Suprapubic skin (tissue), 4 donors: ENCODE measurements at regions not wholly inside any gene's neighbourhood (a gene's known extent, or its start where the extent isn't known, plus 50 kb on each side); places are given as distances from the start of the nearest gene placed in this dataset.

Experiments used
- DNase-seq, 2 donors: peaks; one replicate each; pipeline ENCODE4 v3.0.0-alpha.2; 2019; ENCODE audit warnings: low spot score in 2 of 2
- H3K27ac ChIP-seq: fragments of 200-600 bp; sonication (generic); one replicate; pipeline ENCODE4 v1.5.1; 2019
- H3K27me3 ChIP-seq: fragments of 200-600 bp; sonication (generic); one replicate; pipeline ENCODE4 v1.5.1; 2019
- H3K36me3 ChIP-seq: fragments of 200-600 bp; sonication (generic); one replicate; pipeline ENCODE4 v1.5.1; 2019
- H3K4me1 ChIP-seq: fragments of 200-600 bp; sonication (generic); one replicate; pipeline ENCODE4 v1.5.1; 2019
- H3K4me3 ChIP-seq: fragments of 200-600 bp; sonication (generic); one replicate; pipeline ENCODE4 v1.5.1; 2019; ENCODE audit warnings: mild to moderate bottlenecking
- H3K9me3 ChIP-seq: fragments of 200-600 bp; sonication (generic); one replicate; pipeline ENCODE4 v1.5.1; 2019
- CTCF ChIP-seq, 2 donors: fragments of 200-600 bp in 1 of 2; fragments of 450-650 bp in 1 of 2; sonication (generic) in 1 of 2; IDR thresholded peaks; one replicate each; pipeline ENCODE4 v1.5.1; 2016 to 2019; ENCODE audit warnings: antibody characterized with exemption in 2 of 2, mild to moderate bottlenecking in 1 of 2, moderate library complexity in 1 of 2
- EP300 ChIP-seq: sonication (generic); formaldehyde crosslinking; IDR thresholded peaks from one replicate; pipeline ENCODE4 v1.6.1; 2017; ENCODE audit warnings: antibody characterized with exemption
- POLR2A ChIP-seq, 2 donors: fragments of 450-650 bp; IDR thresholded peaks; one replicate each; pipeline ENCODE4 v1.6.1; 2017; ENCODE audit warnings: antibody characterized with exemption in 2 of 2, mild to moderate bottlenecking in 2 of 2, moderate library complexity in 2 of 2
- POLR2AphosphoS5 ChIP-seq, 3 donors: sonication (generic); formaldehyde crosslinking; IDR thresholded peaks; one replicate each; pipeline ENCODE4 v1.6.1; 2017; ENCODE audit warnings: antibody characterized with exemption in 3 of 3
- WGBS: methylation state at CpG from one replicate; pipeline ENCODE4 v1.1.5; 2018; 5-methylcytosine and 5-hydroxymethylcytosine counted together

GRCh38 chr2:173815772-173816171 lies 149.4 kb downstream of the SP3 start:
- Histone ChIP-seq H3K27me3 (no peaks in the 10 kb centered on the region), H3K27ac (no peak overlapping the region), H3K4me3 (no peak overlapping the region), H3K4me1 (peaks cover 5% of the 10 kb centered on the region), H3K36me3 (no peaks in the 10 kb centered on the region), H3K9me3 (no peaks in the 10 kb centered on the region)
- no peak for DNase-seq
- TF ChIP-seq POLR2AphosphoS5 (IDR thresholded peaks at IDR 0.05) (no peak), EP300 (no peak), CTCF (IDR thresholded peaks at IDR 0.05) (no peak), POLR2A (IDR thresholded peaks at IDR 0.05) (no peak)
- WGBS = 60% methylated on average over 5 of the region's 5 CpGs

GRCh38 chr2:173817582-173817981 lies 147.6 kb downstream of the SP3 start:
- no peaks in the 10 kb centered on the region for H3K9me3 ChIP-seq
- no peak overlapping the region for H3K27ac ChIP-seq
- 90% methylated on average over 4 of the region's 4 CpGs for WGBS
- H3K4me3 ChIP-seq = no peak overlapping the region
- no peak for TF ChIP-seq POLR2AphosphoS5 (IDR thresholded peaks at IDR 0.05)
- no peak for TF ChIP-seq POLR2A (IDR thresholded peaks at IDR 0.05)
- TF ChIP-seq EP300 = no peak
- no peak for TF ChIP-seq CTCF (IDR thresholded peaks at IDR 0.05)
- no peak for DNase-seq
- H3K36me3 ChIP-seq = no peaks in the 10 kb centered on the region
- peaks cover 5% of the 10 kb centered on the region for H3K4me1 ChIP-seq
- H3K27me3 ChIP-seq = no peaks in the 10 kb centered on the region

DNA sequence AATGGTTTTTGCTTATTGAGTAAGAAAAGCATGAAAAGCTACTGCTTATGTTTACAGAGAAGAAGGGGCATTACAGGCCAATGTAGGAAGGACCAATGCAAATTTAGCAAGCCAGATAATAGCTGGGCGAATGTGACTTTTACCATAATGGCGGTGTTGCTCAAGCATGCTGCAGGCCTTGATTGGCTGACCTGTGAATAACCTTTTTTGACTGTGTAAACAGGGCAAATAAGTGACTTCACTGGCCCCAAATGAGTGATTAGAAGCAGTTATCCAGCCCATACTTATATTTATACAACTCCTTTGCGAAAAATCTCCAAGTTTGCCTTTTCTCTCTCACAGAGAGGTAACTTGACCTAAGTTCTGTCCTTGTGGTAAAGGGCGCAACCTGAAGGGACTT lies 146.9 kb downstream of the SP3 start:
- Histone ChIP-seq H3K4me3 (no peak overlapping the region), H3K36me3 (no peaks in the 10 kb centered on the region), H3K4me1 (peaks cover 5% of the 10 kb centered on the region), H3K27ac (no peak overlapping the region), H3K27me3 (no peaks in the 10 kb centered on the region), H3K9me3 (no peaks in the 10 kb centered on the region)
- TF ChIP-seq POLR2A (IDR thresholded peaks at IDR 0.05) = no peak
- 96% methylated on average over 4 of the region's 4 CpGs for whole genome bisulfite sequencing
- no peak for DNase-seq

- Histone ChIP-seq H3K4me1 (peaks cover 5% of the 10 kb centered on the region), H3K36me3 (no peaks in the 10 kb centered on the region), H3K9me3 (no peaks in the 10 kb centered on the region), H3K27ac (no peak overlapping the region), H3K27me3 (no peaks in the 10 kb centered on the region), H3K4me3 (no peak overlapping the region)
- WGBS = 88% methylated on average over 5 of the region's 5 CpGs
- TF ChIP-seq POLR2A (IDR thresholded peaks at IDR 0.05) = no peak
- no peak for TF ChIP-seq EP300
- TF ChIP-seq CTCF (IDR thresholded peaks at IDR 0.05) = no peak
- TF ChIP-seq POLR2AphosphoS5 (IDR thresholded peaks at IDR 0.05) = no peak
- DNase-seq = no peak
These were observed 145.3 kb downstream of the SP3 start for GRCh38 chr2:173819852-173820251.

DNA sequence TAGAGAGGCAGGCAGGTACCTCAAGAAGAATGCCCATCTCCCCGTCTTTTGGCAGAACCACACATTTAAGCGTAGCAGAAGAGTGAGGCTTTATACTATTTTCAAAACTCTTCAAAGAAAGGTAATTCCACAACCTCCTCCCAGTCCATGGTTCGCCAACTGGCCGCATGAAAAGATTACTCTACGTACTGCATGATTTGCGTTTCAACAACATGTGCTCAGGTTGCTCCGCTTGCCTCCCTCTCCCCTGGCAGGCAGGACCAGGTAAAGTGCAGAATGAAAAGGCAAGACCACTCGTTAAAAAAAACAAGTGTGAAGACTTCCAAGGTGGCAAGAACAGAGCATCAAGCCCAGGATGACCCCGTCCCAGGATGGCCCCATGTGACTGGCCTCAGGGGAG lies 143.7 kb downstream of the SP3 start:
- Histone ChIP-seq H3K4me3 (no peak overlapping the region), H3K27me3 (no peaks in the 10 kb centered on the region), H3K36me3 (no peaks in the 10 kb centered on the region), H3K9me3 (no peaks in the 10 kb centered on the region), H3K4me1 (peaks cover 5% of the 10 kb centered on the region), H3K27ac (no peak overlapping the region)
- TF ChIP-seq POLR2A (IDR thresholded peaks at IDR 0.05) (no peak), EP300 (no peak), CTCF (IDR thresholded peaks at IDR 0.05) (no peak), POLR2AphosphoS5 (IDR thresholded peaks at IDR 0.05) (no peak)
- WGBS = 96% methylated on average over 9 of the region's 9 CpGs
- no peak for DNase-seq

GRCh38 chr2:173822889-173823542 lies 142.2 kb downstream of the SP3 start:
- Histone ChIP-seq H3K4me3 (no peak overlapping the region), H3K9me3 (no peaks in the 10 kb centered on the region), H3K27ac (no peak overlapping the region), H3K27me3 (no peaks in the 10 kb centered on the region), H3K36me3 (no peaks in the 10 kb centered on the region), H3K4me1 (peaks cover 7% of the 10 kb centered on the region)
- WGBS = 86% methylated on average over 6 of the region's 6 CpGs
- no peak for DNase-seq
- TF ChIP-seq POLR2AphosphoS5 (IDR thresholded peaks at IDR 0.05) = no peak
- TF ChIP-seq CTCF (IDR thresholded peaks at IDR 0.05) = no peak
- TF ChIP-seq POLR2A (IDR thresholded peaks at IDR 0.05) = no peak
- no peak for TF ChIP-seq EP300
